Thoracic aorta (tissue), 2 donors: ENCODE measurements at regions not wholly inside any gene's neighbourhood (a gene's known extent, or its start where the extent isn't known, plus 50 kb on each side); places are given as distances from the start of the nearest gene placed in this dataset.

Source experiments
- ATAC-seq: fragments of 150-250 bp; one replicate; pipeline ENCODE4 v1.8.0; 2017; ENCODE audit warnings: low read depth; ENCODE audit not compliant: insufficient number of reproducible peaks, low FRiP score
- DNase-seq: peaks from one replicate; pipeline ENCODE4 v3.0.0-alpha.2; 2020; ENCODE audit warnings: low spot score
- H3K27ac ChIP-seq, 2 donors: fragments of 200-600 bp; sonication (generic); 1 replicate in 1 of 2; 2 replicates in 1 of 2; pipeline ENCODE4 v1.5.1; 2016; ENCODE audit warnings: mild to moderate bottlenecking in 2 of 2, moderate library complexity in 2 of 2
- H3K27me3 ChIP-seq: fragments of 200-600 bp; sonication (generic); replicated peaks from 2 replicates; pipeline ENCODE4 v1.6.0; 2016; ENCODE audit warnings: mild to moderate bottlenecking; ENCODE audit not compliant: insufficient read depth
- H3K36me3 ChIP-seq: fragments of 200-600 bp; sonication (generic); one replicate; pipeline ENCODE4 v1.5.1; 2016
- H3K4me1 ChIP-seq, 2 donors: fragments of 200-600 bp; sonication (generic); 1 replicate in 1 of 2; 2 replicates in 1 of 2; pipeline versions ENCODE4 v1.5.1 to v1.6.0; 2016; ENCODE audit warnings: low read depth in 2 of 2, mild to moderate bottlenecking in 1 of 2; ENCODE audit not compliant: control insufficient read depth in 1 of 2
- H3K4me3 ChIP-seq: fragments of 200-600 bp; sonication (generic); 2 replicates; pipeline ENCODE4 v1.5.1; 2016; ENCODE audit warnings: mild to moderate bottlenecking
- H3K9me3 ChIP-seq: fragments of 200-600 bp; sonication (generic); 2 replicates; pipeline ENCODE4 v1.5.1; 2016
- TF ChIP-seq, protein P1 (sequence below): fragments of 200-600 bp; sonication (generic); IDR thresholded peaks from one replicate; pipeline ENCODE4 v1.5.1; 2019; ENCODE audit warnings: antibody characterized with exemption

DNA sequence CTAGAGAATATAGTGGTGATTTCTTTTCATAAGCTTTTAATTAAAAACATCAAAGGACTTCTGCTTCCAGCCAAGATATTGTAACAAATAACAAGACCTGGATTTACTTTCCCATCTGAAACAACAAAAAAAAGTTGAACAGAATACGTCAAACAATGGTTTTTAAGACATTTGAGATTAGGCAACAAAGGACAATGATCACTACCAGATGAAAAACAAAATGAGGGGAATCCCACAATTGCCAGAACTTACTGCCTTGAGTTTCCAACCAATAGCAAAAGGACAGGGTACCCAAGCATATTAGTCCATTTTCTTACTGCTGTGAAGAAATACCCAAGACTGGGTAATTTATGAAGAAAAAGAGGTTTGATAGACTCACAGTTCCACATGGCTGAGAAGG, 341.4 kb upstream of the INTU start:
- no peaks in the 10 kb centered on the region for H3K36me3 ChIP-seq
- H3K27me3 ChIP-seq: no peaks in the 10 kb centered on the region
- no peak overlapping the region for H3K4me3 ChIP-seq
- no peak for DNase-seq
- no peaks in the 10 kb centered on the region for H3K4me1 ChIP-seq
- peaks cover 7% of the 10 kb centered on the region for H3K9me3 ChIP-seq
- no peak for ATAC-seq
- H3K27ac ChIP-seq: no peak overlapping the region
- TF ChIP-seq, protein P1, sequence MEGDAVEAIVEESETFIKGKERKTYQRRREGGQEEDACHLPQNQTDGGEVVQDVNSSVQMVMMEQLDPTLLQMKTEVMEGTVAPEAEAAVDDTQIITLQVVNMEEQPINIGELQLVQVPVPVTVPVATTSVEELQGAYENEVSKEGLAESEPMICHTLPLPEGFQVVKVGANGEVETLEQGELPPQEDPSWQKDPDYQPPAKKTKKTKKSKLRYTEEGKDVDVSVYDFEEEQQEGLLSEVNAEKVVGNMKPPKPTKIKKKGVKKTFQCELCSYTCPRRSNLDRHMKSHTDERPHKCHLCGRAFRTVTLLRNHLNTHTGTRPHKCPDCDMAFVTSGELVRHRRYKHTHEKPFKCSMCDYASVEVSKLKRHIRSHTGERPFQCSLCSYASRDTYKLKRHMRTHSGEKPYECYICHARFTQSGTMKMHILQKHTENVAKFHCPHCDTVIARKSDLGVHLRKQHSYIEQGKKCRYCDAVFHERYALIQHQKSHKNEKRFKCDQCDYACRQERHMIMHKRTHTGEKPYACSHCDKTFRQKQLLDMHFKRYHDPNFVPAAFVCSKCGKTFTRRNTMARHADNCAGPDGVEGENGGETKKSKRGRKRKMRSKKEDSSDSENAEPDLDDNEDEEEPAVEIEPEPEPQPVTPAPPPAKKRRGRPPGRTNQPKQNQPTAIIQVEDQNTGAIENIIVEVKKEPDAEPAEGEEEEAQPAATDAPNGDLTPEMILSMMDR: no peak

DNA sequence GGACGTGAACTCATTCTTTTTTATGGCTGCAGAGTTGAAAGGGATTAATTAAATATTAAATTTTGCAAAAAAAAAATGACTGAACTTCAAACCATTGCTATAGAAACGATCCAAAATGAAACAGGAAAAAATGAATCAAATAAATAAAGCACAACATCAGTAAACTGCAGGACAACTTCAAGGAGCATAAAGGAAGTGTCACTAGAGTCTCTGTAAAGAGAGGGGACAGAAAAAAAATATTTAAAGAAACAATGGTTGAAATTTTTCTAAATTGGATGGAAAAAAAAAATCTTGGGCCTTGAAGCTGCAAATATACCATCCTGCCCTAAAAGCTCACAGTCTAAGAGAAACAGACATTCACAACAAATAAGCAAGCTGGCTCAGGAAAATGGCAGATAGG, 339.3 kb upstream of the INTU start:
- no peak for ATAC-seq
- no peak overlapping the region for H3K27ac ChIP-seq
- no peaks in the 10 kb centered on the region for H3K36me3 ChIP-seq
- no peak for DNase-seq
- H3K4me3 ChIP-seq: no peak overlapping the region
- H3K4me1 ChIP-seq: no peaks in the 10 kb centered on the region
- TF ChIP-seq, protein P1: no peak
- peaks cover 4% of the 10 kb centered on the region for H3K9me3 ChIP-seq
- no peaks in the 10 kb centered on the region for H3K27me3 ChIP-seq

DNA sequence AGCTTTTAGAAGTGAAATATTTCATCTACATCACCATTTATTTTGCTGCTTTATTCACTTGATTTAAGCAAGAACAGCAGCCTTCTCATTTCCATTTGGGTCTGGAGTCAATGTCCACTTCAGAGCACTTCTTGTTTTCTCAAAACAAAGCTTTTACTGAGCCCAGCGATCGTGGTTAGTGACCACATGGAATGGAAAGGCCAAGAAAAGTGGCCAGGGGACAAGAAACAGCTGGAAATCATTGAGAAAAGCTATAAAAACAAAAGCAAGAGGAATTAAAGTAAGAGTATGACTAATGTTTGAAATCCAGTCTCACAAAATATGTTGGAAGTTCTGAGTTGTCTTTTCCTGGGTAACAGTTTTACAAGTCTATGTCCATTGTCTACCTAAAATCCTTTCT, 328.4 kb upstream of the INTU start:
- TF ChIP-seq, protein P1: no peak
- no peak for ATAC-seq
- H3K4me3 ChIP-seq: no peak overlapping the region
- no peaks in the 10 kb centered on the region for H3K36me3 ChIP-seq
- H3K9me3 ChIP-seq: no peaks in the 10 kb centered on the region
- H3K27me3 ChIP-seq: no peaks in the 10 kb centered on the region
- H3K27ac ChIP-seq: no peak overlapping the region
- DNase-seq: no peak
- H3K4me1 ChIP-seq: no peaks in the 10 kb centered on the region

DNA sequence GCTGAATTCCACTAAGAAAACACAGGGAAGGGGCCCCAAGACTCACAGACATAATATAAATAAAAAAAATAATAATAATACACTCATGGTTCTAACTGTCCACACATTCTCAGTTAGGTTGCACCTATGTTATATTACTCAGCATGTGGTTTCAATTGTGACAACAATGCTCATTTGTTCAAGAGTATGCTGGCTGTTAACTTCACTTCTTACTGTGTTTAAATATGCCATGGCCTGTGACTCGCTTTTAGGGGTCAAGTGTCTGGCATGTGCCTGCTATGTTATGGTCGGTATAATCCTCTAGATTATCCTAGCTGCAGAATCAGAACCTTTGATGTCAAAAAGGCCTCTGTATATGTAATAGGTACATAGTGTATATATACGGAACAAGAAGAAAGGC, 324.8 kb upstream of the INTU start:
- ATAC-seq: no peak

DNA sequence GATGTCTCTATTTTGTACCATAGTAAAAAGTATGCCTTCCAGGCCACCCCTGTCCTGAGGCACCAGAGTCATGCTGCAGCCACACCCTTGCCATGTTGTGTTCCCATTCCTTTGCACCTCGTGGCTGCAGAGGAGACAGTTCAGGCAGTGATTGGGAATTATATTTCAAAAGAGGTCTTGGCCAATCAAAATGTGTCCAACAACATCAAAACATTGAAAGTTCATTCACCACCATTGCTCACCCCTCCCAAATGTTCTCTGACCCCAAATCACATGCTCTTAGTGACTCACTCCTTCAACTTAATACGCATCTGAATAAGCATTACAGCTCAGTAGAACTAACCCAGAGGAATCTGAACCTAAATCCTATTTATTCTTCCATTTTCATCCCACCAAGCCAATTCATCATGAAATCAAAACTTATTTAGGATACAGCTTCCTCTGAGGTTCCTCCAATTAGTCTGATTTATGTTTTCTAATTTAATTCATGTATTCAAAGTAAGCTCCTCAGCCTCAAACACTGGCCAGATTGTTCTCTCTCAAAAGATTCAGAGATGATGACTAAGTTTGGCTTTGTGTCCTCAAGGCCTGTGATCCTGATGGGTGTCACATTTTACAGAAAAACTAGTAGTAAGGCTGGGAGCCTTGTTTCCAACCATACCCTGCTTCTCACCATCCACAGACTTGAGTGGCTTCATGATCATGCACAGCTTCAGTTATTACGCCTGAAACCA, 323.2 kb upstream of the INTU start:
- Histone ChIP-seq H3K4me1 (no peaks in the 10 kb centered on the region), H3K4me3 (no peak overlapping the region), H3K36me3 (no peaks in the 10 kb centered on the region), H3K27ac (no peak overlapping the region), H3K9me3 (peaks cover 11% of the 10 kb centered on the region), H3K27me3 (no peaks in the 10 kb centered on the region)
- ATAC-seq (no peak), DNase-seq (no peak)
- TF ChIP-seq, protein P1: no peak

More for the DNA sequence above, 324.8 kb upstream of the INTU start:
- Histone ChIP-seq H3K27ac (no peak overlapping the region), H3K4me3 (no peak overlapping the region), H3K4me1 (no peaks in the 10 kb centered on the region), H3K27me3 (no peaks in the 10 kb centered on the region), H3K36me3 (no peaks in the 10 kb centered on the region), H3K9me3 (no peaks in the 10 kb centered on the region)
- TF ChIP-seq, protein P1: no peak
- DNase-seq: no peak
